ENCODE measurements at regions not wholly inside any gene's neighbourhood (a gene's known extent, or its start where the extent isn't known, plus 50 kb on each side); places are given as distances from the start of the nearest gene placed in this dataset.
A peak's percentile ranks its signal among the peaks of the same experiment; 100 is the strongest.

GRCh38 chr4:123871341-123871740 lies 474.7 kb downstream of the SPRY1 start:
- Histone ChIP-seq H3K79me2 (ENCODE audit: insufficient read depth) (no peaks in the 10 kb centered on the region), H3K4me2 (ENCODE audit: unreplicated experiment) (no peak overlapping the region), H3F3A (ENCODE audit: insufficient read depth) (no peaks in the 10 kb centered on the region), H3K9me3 (ENCODE audit: low read depth) (no peaks in the 10 kb centered on the region), H3K27me3 (replicated peaks; ENCODE audit: insufficient read depth) (no peaks in the 10 kb centered on the region), H3K9ac (no peak overlapping the region), H3K9me2 (ENCODE audit: insufficient read depth) (no peaks in the 10 kb centered on the region), H4K20me1 (ENCODE audit: insufficient read depth) (no peaks in the 10 kb centered on the region), H3K27ac (no peak overlapping the region), H2AFZ (no peak overlapping the region), H3K36me3 (ENCODE audit: low read depth) (no peaks in the 10 kb centered on the region), H3K4me1 (ENCODE audit: insufficient read depth) (no peaks in the 10 kb centered on the region), H3K4me3 (no peak overlapping the region)
- in situ Hi-C loops (cut with MboI) = no loop called here
- no peak for DNase-seq
- no peak for TF ChIP-seq EZH2phosphoT487 (IDR thresholded peaks at IDR 0.05; ENCODE audit: insufficient read depth, low read depth)
- no peak for TF ChIP-seq EZH2 (IDR thresholded peaks at IDR 0.05; ENCODE audit: insufficient read depth, poor library complexity, severe bottlenecking)
- 90 to 92% methylated on average over 6 of the region's 6 CpGs for WGBS, 2 experiments (ENCODE audit: low coverage in 1 of 2, low lambda C conversion rate in 2 of 2, missing lambda C conversion rate in 2 of 2)

GRCh38 chr4:123874063-123874462 lies 477.5 kb downstream of the SPRY1 start:
- no peaks in the 10 kb centered on the region for H4K20me1 ChIP-seq (ENCODE audit: insufficient read depth)
- H3K27me3 ChIP-seq (replicated peaks; ENCODE audit: insufficient read depth) = no peaks in the 10 kb centered on the region
- H3K79me2 ChIP-seq (ENCODE audit: insufficient read depth) = no peaks in the 10 kb centered on the region
- H3K9me2 ChIP-seq (ENCODE audit: insufficient read depth) = no peaks in the 10 kb centered on the region
- H3K4me2 ChIP-seq (ENCODE audit: unreplicated experiment) = no peak overlapping the region
- no peak for DNase-seq
- no peaks in the 10 kb centered on the region for H3K36me3 ChIP-seq (ENCODE audit: low read depth)
- WGBS, 2 experiments (ENCODE audit: low coverage in 1 of 2, low lambda C conversion rate in 2 of 2, missing lambda C conversion rate in 2 of 2) = 91 to 93% methylated on average over 1 of the region's 1 CpG
- H2AFZ ChIP-seq = no peak overlapping the region
- H3K4me1 ChIP-seq (ENCODE audit: insufficient read depth) = no peaks in the 10 kb centered on the region
- H3F3A ChIP-seq (ENCODE audit: insufficient read depth) = no peaks in the 10 kb centered on the region
- H3K9me3 ChIP-seq (ENCODE audit: low read depth) = no peaks in the 10 kb centered on the region
- in situ Hi-C loops (cut with MboI) = no loop called here
- no peak overlapping the region for H3K9ac ChIP-seq
- H3K27ac ChIP-seq = no peak overlapping the region
- TF ChIP-seq EZH2phosphoT487 (IDR thresholded peaks at IDR 0.05; ENCODE audit: insufficient read depth, low read depth) (no peak), EZH2 (IDR thresholded peaks at IDR 0.05; ENCODE audit: insufficient read depth, poor library complexity, severe bottlenecking) (no peak)
- no peak overlapping the region for H3K4me3 ChIP-seq

GRCh38 chr4:123876143-123876542 lies 479.5 kb downstream of the SPRY1 start:
- in situ Hi-C loops (cut with MboI) = no loop called here
- H3K9me2 ChIP-seq (ENCODE audit: insufficient read depth) = no peaks in the 10 kb centered on the region
- no peaks in the 10 kb centered on the region for H3F3A ChIP-seq (ENCODE audit: insufficient read depth)
- H3K4me1 ChIP-seq (ENCODE audit: insufficient read depth) = no peaks in the 10 kb centered on the region
- H3K4me3 ChIP-seq = no peak overlapping the region
- H3K4me2 ChIP-seq (ENCODE audit: unreplicated experiment) = no peak overlapping the region
- no peaks in the 10 kb centered on the region for H3K9me3 ChIP-seq (ENCODE audit: low read depth)
- TF ChIP-seq EZH2phosphoT487 (IDR thresholded peaks at IDR 0.05; ENCODE audit: insufficient read depth, low read depth) = no peak
- WGBS, 2 experiments (ENCODE audit: low coverage in 1 of 2, low lambda C conversion rate in 2 of 2, missing lambda C conversion rate in 2 of 2) = 65 to 72% methylated on average over 4 of the region's 4 CpGs
- no peak overlapping the region for H3K9ac ChIP-seq
- no peak for DNase-seq
- H3K27me3 ChIP-seq (replicated peaks; ENCODE audit: insufficient read depth) = no peaks in the 10 kb centered on the region
- no peaks in the 10 kb centered on the region for H3K79me2 ChIP-seq (ENCODE audit: insufficient read depth)
- H4K20me1 ChIP-seq (ENCODE audit: insufficient read depth) = no peaks in the 10 kb centered on the region
- H3K27ac ChIP-seq = no peak overlapping the region
- 0 out of 2 replicates have a peak overlapping the region, but pooled peaks have one; percentile 10 for H2AFZ ChIP-seq
- no peaks in the 10 kb centered on the region for H3K36me3 ChIP-seq (ENCODE audit: low read depth)

- Histone ChIP-seq H3K4me2 (ENCODE audit: unreplicated experiment) (no peak overlapping the region), H4K20me1 (ENCODE audit: insufficient read depth) (no peaks in the 10 kb centered on the region), H3K36me3 (ENCODE audit: low read depth) (no peaks in the 10 kb centered on the region), H3K9ac (no peak overlapping the region), H3K4me3 (no peak overlapping the region), H3K27me3 (replicated peaks; ENCODE audit: insufficient read depth) (no peaks in the 10 kb centered on the region), H3F3A (ENCODE audit: insufficient read depth) (no peaks in the 10 kb centered on the region), H3K79me2 (ENCODE audit: insufficient read depth) (no peaks in the 10 kb centered on the region), H3K9me2 (ENCODE audit: insufficient read depth) (no peaks in the 10 kb centered on the region), H3K4me1 (ENCODE audit: insufficient read depth) (no peaks in the 10 kb centered on the region), H3K9me3 (ENCODE audit: low read depth) (no peaks in the 10 kb centered on the region), H2AFZ (no peak overlapping the region), H3K27ac (no peak overlapping the region)
- TF ChIP-seq EZH2phosphoT487 (IDR thresholded peaks at IDR 0.05; ENCODE audit: insufficient read depth, low read depth) (no peak), EZH2 (IDR thresholded peaks at IDR 0.05; ENCODE audit: insufficient read depth, poor library complexity, severe bottlenecking) (no peak)
- in situ Hi-C loops (cut with MboI) = no loop called here
- WGBS, 2 experiments (ENCODE audit: low coverage in 1 of 2, low lambda C conversion rate in 2 of 2, missing lambda C conversion rate in 2 of 2) = 88 to 90% methylated on average over 2 of the region's 2 CpGs
- DNase-seq = no peak
Observed at GRCh38 chr4:123876671-123877101, 480.1 kb downstream of the SPRY1 start.

GRCh38 chr4:123877551-123877950 lies 481.0 kb downstream of the SPRY1 start:
- no peaks in the 10 kb centered on the region for H3F3A ChIP-seq (ENCODE audit: insufficient read depth)
- no peaks in the 10 kb centered on the region for H3K27me3 ChIP-seq (replicated peaks; ENCODE audit: insufficient read depth)
- no peak overlapping the region for H3K9ac ChIP-seq
- H4K20me1 ChIP-seq (ENCODE audit: insufficient read depth) = no peaks in the 10 kb centered on the region
- H3K4me1 ChIP-seq (ENCODE audit: insufficient read depth) = no peaks in the 10 kb centered on the region
- H2AFZ ChIP-seq = no peak overlapping the region
- H3K4me3 ChIP-seq = no peak overlapping the region
- no peak for TF ChIP-seq EZH2phosphoT487 (IDR thresholded peaks at IDR 0.05; ENCODE audit: insufficient read depth, low read depth)
- TF ChIP-seq EZH2 (IDR thresholded peaks at IDR 0.05; ENCODE audit: insufficient read depth, poor library complexity, severe bottlenecking) = no peak
- 81 to 85% methylated on average over 3 of the region's 3 CpGs for WGBS, 2 experiments (ENCODE audit: low coverage in 1 of 2, low lambda C conversion rate in 2 of 2, missing lambda C conversion rate in 2 of 2)
- H3K79me2 ChIP-seq (ENCODE audit: insufficient read depth) = no peaks in the 10 kb centered on the region
- in situ Hi-C loops (cut with MboI) = no loop called here
- no peaks in the 10 kb centered on the region for H3K36me3 ChIP-seq (ENCODE audit: low read depth)
- H3K9me2 ChIP-seq (ENCODE audit: insufficient read depth) = no peaks in the 10 kb centered on the region
- H3K9me3 ChIP-seq (ENCODE audit: low read depth) = no peaks in the 10 kb centered on the region
- DNase-seq = no peak
- H3K4me2 ChIP-seq (ENCODE audit: unreplicated experiment) = no peak overlapping the region
- H3K27ac ChIP-seq = no peak overlapping the region
